Prostate gland (tissue), 2 donors: ENCODE measurements at regions not wholly inside any gene's neighbourhood (a gene's known extent, or its start where the extent isn't known, plus 50 kb on each side); places are given as distances from the start of the nearest gene placed in this dataset.

Source experiments
- POLR2A ChIP-seq: fragments of 450-650 bp; IDR thresholded peaks from one replicate; pipeline ENCODE4 v1.6.1; 2016; ENCODE audit warnings: antibody characterized with exemption, mild to moderate bottlenecking
- POLR2AphosphoS5 ChIP-seq: sonication (generic); formaldehyde crosslinking; IDR thresholded peaks from one replicate; pipeline ENCODE4 v1.6.1; 2017; ENCODE audit warnings: antibody characterized with exemption
- TF ChIP-seq, protein P1 (sequence below), 4 experiments: fragments of 200-600 bp in 2 of 4; fragments of 450-650 bp in 2 of 4; sonication (generic) in 2 of 4; IDR thresholded peaks; 1 replicate in 3 of 4; 2 replicates in 1 of 4; pipeline ENCODE4 v1.5.1; 2016 to 2019; ENCODE audit warnings: antibody characterized with exemption in 4 of 4, mild to moderate bottlenecking in 2 of 4, moderate library complexity in 2 of 4

GRCh38 chr10:3681642-3682554, 103.1 kb downstream of the KLF6 start:
- TF ChIP-seq, protein P1, sequence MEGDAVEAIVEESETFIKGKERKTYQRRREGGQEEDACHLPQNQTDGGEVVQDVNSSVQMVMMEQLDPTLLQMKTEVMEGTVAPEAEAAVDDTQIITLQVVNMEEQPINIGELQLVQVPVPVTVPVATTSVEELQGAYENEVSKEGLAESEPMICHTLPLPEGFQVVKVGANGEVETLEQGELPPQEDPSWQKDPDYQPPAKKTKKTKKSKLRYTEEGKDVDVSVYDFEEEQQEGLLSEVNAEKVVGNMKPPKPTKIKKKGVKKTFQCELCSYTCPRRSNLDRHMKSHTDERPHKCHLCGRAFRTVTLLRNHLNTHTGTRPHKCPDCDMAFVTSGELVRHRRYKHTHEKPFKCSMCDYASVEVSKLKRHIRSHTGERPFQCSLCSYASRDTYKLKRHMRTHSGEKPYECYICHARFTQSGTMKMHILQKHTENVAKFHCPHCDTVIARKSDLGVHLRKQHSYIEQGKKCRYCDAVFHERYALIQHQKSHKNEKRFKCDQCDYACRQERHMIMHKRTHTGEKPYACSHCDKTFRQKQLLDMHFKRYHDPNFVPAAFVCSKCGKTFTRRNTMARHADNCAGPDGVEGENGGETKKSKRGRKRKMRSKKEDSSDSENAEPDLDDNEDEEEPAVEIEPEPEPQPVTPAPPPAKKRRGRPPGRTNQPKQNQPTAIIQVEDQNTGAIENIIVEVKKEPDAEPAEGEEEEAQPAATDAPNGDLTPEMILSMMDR (IDR thresholded peaks at IDR 0.05): no peak
- no peak for TF ChIP-seq POLR2AphosphoS5
- TF ChIP-seq POLR2A: no peak
